Astrocyte (in vitro differentiated cells and primary cell): ENCODE measurements at regions not wholly inside any gene's neighbourhood (a gene's known extent, or its start where the extent isn't known, plus 50 kb on each side); places are given as distances from the start of the nearest gene placed in this dataset.

Experiments
- EZH2 ChIP-seq: IDR thresholded peaks from 2 replicates; pipeline ENCODE4 v1.6.1; 2012; ENCODE audit warnings: mild to moderate bottlenecking, low read length, inconsistent platforms; ENCODE audit not compliant: insufficient read depth
- TF ChIP-seq, protein P1 (sequence below): IDR thresholded peaks from 2 replicates; pipeline ENCODE4 v1.5.1; 2011; ENCODE audit warnings: low read depth, mild to moderate bottlenecking, inconsistent platforms, low read length, moderate library complexity; ENCODE audit not compliant: insufficient read depth

DNA sequence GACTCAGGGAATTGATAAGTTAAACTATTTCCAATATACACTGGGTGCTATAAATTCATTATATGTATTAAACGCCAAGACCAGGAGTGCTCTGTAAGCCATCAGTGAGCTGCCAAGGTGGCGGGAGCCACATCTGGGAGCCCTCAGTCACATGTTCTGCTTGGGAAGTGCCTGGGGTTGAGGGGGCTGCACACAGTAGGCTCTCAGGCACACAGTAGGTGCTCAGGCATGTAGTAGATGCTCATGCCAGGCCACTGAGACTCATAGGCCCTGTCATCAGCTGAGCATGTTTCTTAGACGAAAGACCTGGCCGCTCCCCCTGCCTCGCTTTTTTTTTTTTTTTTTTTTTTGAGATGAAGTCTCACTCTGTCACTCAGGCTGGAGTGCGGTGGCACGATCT is 83.3 kb upstream of the BHLHE23 start:
- TF ChIP-seq, protein P1, sequence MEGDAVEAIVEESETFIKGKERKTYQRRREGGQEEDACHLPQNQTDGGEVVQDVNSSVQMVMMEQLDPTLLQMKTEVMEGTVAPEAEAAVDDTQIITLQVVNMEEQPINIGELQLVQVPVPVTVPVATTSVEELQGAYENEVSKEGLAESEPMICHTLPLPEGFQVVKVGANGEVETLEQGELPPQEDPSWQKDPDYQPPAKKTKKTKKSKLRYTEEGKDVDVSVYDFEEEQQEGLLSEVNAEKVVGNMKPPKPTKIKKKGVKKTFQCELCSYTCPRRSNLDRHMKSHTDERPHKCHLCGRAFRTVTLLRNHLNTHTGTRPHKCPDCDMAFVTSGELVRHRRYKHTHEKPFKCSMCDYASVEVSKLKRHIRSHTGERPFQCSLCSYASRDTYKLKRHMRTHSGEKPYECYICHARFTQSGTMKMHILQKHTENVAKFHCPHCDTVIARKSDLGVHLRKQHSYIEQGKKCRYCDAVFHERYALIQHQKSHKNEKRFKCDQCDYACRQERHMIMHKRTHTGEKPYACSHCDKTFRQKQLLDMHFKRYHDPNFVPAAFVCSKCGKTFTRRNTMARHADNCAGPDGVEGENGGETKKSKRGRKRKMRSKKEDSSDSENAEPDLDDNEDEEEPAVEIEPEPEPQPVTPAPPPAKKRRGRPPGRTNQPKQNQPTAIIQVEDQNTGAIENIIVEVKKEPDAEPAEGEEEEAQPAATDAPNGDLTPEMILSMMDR: no peak
- TF ChIP-seq EZH2: no peak
